ENCODE measurements at regions not wholly inside any gene's neighbourhood (a gene's known extent, or its start where the extent isn't known, plus 50 kb on each side); places are given as distances from the start of the nearest gene placed in this dataset.

- Mint-ChIP-seq H3K4me1 (ENCODE audit: low read depth) (no peaks in the 10 kb centered on the region), H3K27me3 (ENCODE audit: low read depth) (no peaks in the 10 kb centered on the region), H3K27ac (no peak overlapping the region), H3K9me3 (peaks cover 36% of the 10 kb centered on the region), H3K4me3 (no peak overlapping the region), H3K36me3 (ENCODE audit: low read depth) (no peaks in the 10 kb centered on the region)
Measured at GRCh38 chr15:24733659-24734058, 58.1 kb downstream of the NPAP1 start.

- peaks cover 28% of the 10 kb centered on the region for H3K9me3 Mint-ChIP-seq
- no peak overlapping the region for H3K27ac Mint-ChIP-seq
- H3K4me1 Mint-ChIP-seq (ENCODE audit: low read depth): no peaks in the 10 kb centered on the region
- no peaks in the 10 kb centered on the region for H3K36me3 Mint-ChIP-seq (ENCODE audit: low read depth)
- no peaks in the 10 kb centered on the region for H3K27me3 Mint-ChIP-seq (ENCODE audit: low read depth)
- H3K4me3 Mint-ChIP-seq: no peak overlapping the region
Measured at GRCh38 chr15:24734396-24734795, 58.8 kb downstream of the NPAP1 start.

- no peak overlapping the region for H3K27ac Mint-ChIP-seq
- H3K27me3 Mint-ChIP-seq (ENCODE audit: low read depth): no peaks in the 10 kb centered on the region
- no peak overlapping the region for H3K4me3 Mint-ChIP-seq
- no peaks in the 10 kb centered on the region for H3K4me1 Mint-ChIP-seq (ENCODE audit: low read depth)
- H3K36me3 Mint-ChIP-seq (ENCODE audit: low read depth): peaks cover 2% of the 10 kb centered on the region
- H3K9me3 Mint-ChIP-seq: peaks cover 28% of the 10 kb centered on the region
Measured at GRCh38 chr15:24745290-24745689, 69.7 kb downstream of the NPAP1 start.

GRCh38 chr15:24746094-24746493, 70.5 kb downstream of the NPAP1 start:
- Mint-ChIP-seq H3K36me3 (ENCODE audit: low read depth) (peaks cover 2% of the 10 kb centered on the region), H3K4me1 (ENCODE audit: low read depth) (no peaks in the 10 kb centered on the region), H3K27me3 (ENCODE audit: low read depth) (no peaks in the 10 kb centered on the region), H3K4me3 (no peak overlapping the region), H3K9me3 (peaks cover 23% of the 10 kb centered on the region), H3K27ac (no peak overlapping the region)

GRCh38 chr15:24747376-24747775, 71.8 kb downstream of the NPAP1 start:
- H3K27me3 Mint-ChIP-seq (ENCODE audit: low read depth): no peaks in the 10 kb centered on the region
- H3K27ac Mint-ChIP-seq: no peak overlapping the region
- H3K36me3 Mint-ChIP-seq (ENCODE audit: low read depth): peaks cover 2% of the 10 kb centered on the region
- H3K4me3 Mint-ChIP-seq: no peak overlapping the region
- H3K9me3 Mint-ChIP-seq: peaks cover 11% of the 10 kb centered on the region
- no peaks in the 10 kb centered on the region for H3K4me1 Mint-ChIP-seq (ENCODE audit: low read depth)

GRCh38 chr15:24748812-24749439, 73.4 kb downstream of the NPAP1 start:
- Mint-ChIP-seq H3K36me3 (ENCODE audit: low read depth) (peaks cover 2% of the 10 kb centered on the region), H3K27ac (no peak overlapping the region), H3K9me3 (peaks cover 11% of the 10 kb centered on the region), H3K4me3 (no peak overlapping the region), H3K27me3 (ENCODE audit: low read depth) (no peaks in the 10 kb centered on the region), H3K4me1 (ENCODE audit: low read depth) (no peaks in the 10 kb centered on the region)

- peaks cover 2% of the 10 kb centered on the region for H3K36me3 Mint-ChIP-seq (ENCODE audit: low read depth)
- peaks cover 28% of the 10 kb centered on the region for H3K9me3 Mint-ChIP-seq
- H3K27ac Mint-ChIP-seq: no peak overlapping the region
- no peak overlapping the region for H3K4me3 Mint-ChIP-seq
- H3K27me3 Mint-ChIP-seq (ENCODE audit: low read depth): no peaks in the 10 kb centered on the region
- no peaks in the 10 kb centered on the region for H3K4me1 Mint-ChIP-seq (ENCODE audit: low read depth)
Measured at GRCh38 chr15:24752354-24752753, 76.8 kb downstream of the NPAP1 start.

GRCh38 chr15:24756101-24756500, 80.5 kb downstream of the NPAP1 start:
- H3K9me3 Mint-ChIP-seq: peaks cover 48% of the 10 kb centered on the region
- no peak overlapping the region for H3K27ac Mint-ChIP-seq
- no peak overlapping the region for H3K4me3 Mint-ChIP-seq
- H3K27me3 Mint-ChIP-seq (ENCODE audit: low read depth): no peaks in the 10 kb centered on the region
- H3K4me1 Mint-ChIP-seq (ENCODE audit: low read depth): no peaks in the 10 kb centered on the region
- no peaks in the 10 kb centered on the region for H3K36me3 Mint-ChIP-seq (ENCODE audit: low read depth)

GRCh38 chr15:24760066-24760465, 84.5 kb downstream of the NPAP1 start:
- no peaks in the 10 kb centered on the region for H3K27me3 Mint-ChIP-seq (ENCODE audit: low read depth)
- no peaks in the 10 kb centered on the region for H3K4me1 Mint-ChIP-seq (ENCODE audit: low read depth)
- no peaks in the 10 kb centered on the region for H3K36me3 Mint-ChIP-seq (ENCODE audit: low read depth)
- peaks cover 57% of the 10 kb centered on the region for H3K9me3 Mint-ChIP-seq
- no peak overlapping the region for H3K27ac Mint-ChIP-seq
- no peak overlapping the region for H3K4me3 Mint-ChIP-seq

GRCh38 chr15:24761704-24762302, 86.2 kb downstream of the NPAP1 start:
- Mint-ChIP-seq H3K36me3 (ENCODE audit: low read depth) (no peaks in the 10 kb centered on the region), H3K4me1 (ENCODE audit: low read depth) (no peaks in the 10 kb centered on the region), H3K9me3 (peaks cover 47% of the 10 kb centered on the region), H3K27ac (no peak overlapping the region), H3K27me3 (ENCODE audit: low read depth) (no peaks in the 10 kb centered on the region), H3K4me3 (no peak overlapping the region)

- H3K27me3 Mint-ChIP-seq (ENCODE audit: low read depth): no peaks in the 10 kb centered on the region
- no peak overlapping the region for H3K4me3 Mint-ChIP-seq
- peaks cover 33% of the 10 kb centered on the region for H3K9me3 Mint-ChIP-seq
- no peak overlapping the region for H3K27ac Mint-ChIP-seq
- no peaks in the 10 kb centered on the region for H3K4me1 Mint-ChIP-seq (ENCODE audit: low read depth)
- no peaks in the 10 kb centered on the region for H3K36me3 Mint-ChIP-seq (ENCODE audit: low read depth)
Measured at GRCh38 chr15:24763891-24764290, 88.3 kb downstream of the NPAP1 start.

GRCh38 chr15:24764375-24765171, 89.0 kb downstream of the NPAP1 start:
- H3K36me3 Mint-ChIP-seq (ENCODE audit: low read depth): no peaks in the 10 kb centered on the region
- H3K9me3 Mint-ChIP-seq: peaks cover 30% of the 10 kb centered on the region
- no peak overlapping the region for H3K27ac Mint-ChIP-seq
- H3K4me1 Mint-ChIP-seq (ENCODE audit: low read depth): no peaks in the 10 kb centered on the region
- H3K4me3 Mint-ChIP-seq: no peak overlapping the region
- H3K27me3 Mint-ChIP-seq (ENCODE audit: low read depth): no peaks in the 10 kb centered on the region

GRCh38 chr15:24766511-24767133, 91.0 kb downstream of the NPAP1 start:
- Mint-ChIP-seq H3K9me3 (peaks cover 16% of the 10 kb centered on the region), H3K27ac (no peak overlapping the region), H3K27me3 (ENCODE audit: low read depth) (no peaks in the 10 kb centered on the region), H3K4me3 (no peak overlapping the region), H3K4me1 (ENCODE audit: low read depth) (no peaks in the 10 kb centered on the region), H3K36me3 (ENCODE audit: low read depth) (no peaks in the 10 kb centered on the region)

GRCh38 chr15:24772266-24772665, 96.7 kb downstream of the NPAP1 start:
- Mint-ChIP-seq H3K9me3 (peaks cover 38% of the 10 kb centered on the region), H3K27me3 (ENCODE audit: low read depth) (no peaks in the 10 kb centered on the region), H3K4me1 (ENCODE audit: low read depth) (peaks cover 4% of the 10 kb centered on the region), H3K27ac (no peak overlapping the region), H3K4me3 (no peak overlapping the region), H3K36me3 (ENCODE audit: low read depth) (peaks cover 3% of the 10 kb centered on the region)
